ENCODE measurements at regions not wholly inside any gene's neighbourhood (a gene's known extent, or its start where the extent isn't known, plus 50 kb on each side); places are given as distances from the start of the nearest gene placed in this dataset.

DNA sequence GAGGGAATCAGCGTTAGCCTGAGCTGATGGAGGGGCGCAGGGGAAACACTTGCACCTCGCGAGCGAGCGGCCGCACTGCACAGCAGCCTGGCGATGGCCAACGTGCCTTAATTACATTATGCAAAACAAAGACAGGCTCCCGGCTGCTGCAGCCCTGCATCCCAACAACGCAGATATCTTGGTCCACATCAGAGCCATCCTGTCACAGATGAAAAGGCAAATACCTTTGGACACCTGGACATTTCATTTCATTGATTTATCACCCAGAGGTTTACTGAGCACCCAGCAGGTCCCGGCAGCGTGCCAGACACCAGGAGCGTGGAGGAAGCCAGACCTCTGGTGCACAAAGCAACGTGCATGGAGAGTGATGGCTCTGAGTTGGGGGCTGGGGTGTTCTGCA lies 843.0 kb downstream of the TBC1D22A start:
- WGBS, 2 donors = 75 to 81% methylated on average over 15 of the region's 15 CpGs
- Histone ChIP-seq H3K4me3 (no peak overlapping the region), H3K27me3 (no peaks in the 10 kb centered on the region), H3K4me1 (no peaks in the 10 kb centered on the region), H3K27ac (no peak overlapping the region), H3K36me3 (no peaks in the 10 kb centered on the region), H3K9me3 (peaks cover 0 to 18% (median 0%) of the 10 kb centered on the region in 4 donors)
- TF ChIP-seq EP300 (IDR thresholded peaks at IDR 0.05) (no peak), CTCF (IDR thresholded peaks at IDR 0.05) (no peak), POLR2A (IDR thresholded peaks at IDR 0.05) (no peak)
- no peak for DNase-seq (ENCODE audit: low spot score in 2 of 2)

DNA sequence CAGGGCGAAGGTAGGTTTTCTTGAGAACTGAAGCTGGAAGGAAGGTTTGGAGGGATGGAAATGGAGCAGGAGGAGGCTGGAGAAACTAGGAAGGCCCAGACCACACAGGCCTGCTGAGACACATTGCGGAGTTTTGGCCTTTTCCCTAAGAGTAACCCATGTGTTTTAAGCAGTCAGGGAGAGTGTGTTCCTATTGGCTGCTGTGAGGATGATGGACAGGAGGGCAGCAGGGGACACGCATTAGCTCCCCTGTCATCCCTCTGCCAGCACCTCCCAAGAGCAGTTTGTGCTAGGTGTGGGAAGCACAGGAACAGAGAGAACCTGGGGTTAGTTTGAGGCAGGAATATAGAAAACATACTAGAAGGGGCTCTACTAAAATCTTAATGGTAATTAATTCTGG lies 842.1 kb downstream of the TBC1D22A start:
- H3K27me3 ChIP-seq = no peaks in the 10 kb centered on the region
- H3K27ac ChIP-seq = no peak overlapping the region
- DNase-seq (ENCODE audit: low spot score in 2 of 2) = no peak
- H3K4me1 ChIP-seq = no peaks in the 10 kb centered on the region
- WGBS, 2 donors = 75% methylated on average over 3 of the region's 3 CpGs
- peaks cover 0 to 10% (median 0%) of the 10 kb centered on the region in 4 donors for H3K9me3 ChIP-seq
- H3K36me3 ChIP-seq = no peaks in the 10 kb centered on the region
- no peak overlapping the region for H3K4me3 ChIP-seq
- no peak for TF ChIP-seq EP300 (IDR thresholded peaks at IDR 0.05)
- TF ChIP-seq POLR2A (IDR thresholded peaks at IDR 0.05) = no peak
- no peak for TF ChIP-seq CTCF (IDR thresholded peaks at IDR 0.05)

- Histone ChIP-seq H3K4me1 (no peaks in the 10 kb centered on the region), H3K9me3 (peaks cover 0 to 5% (median 0%) of the 10 kb centered on the region in 4 donors), H3K27me3 (no peaks in the 10 kb centered on the region), H3K27ac (no peak overlapping the region), H3K36me3 (no peaks in the 10 kb centered on the region), H3K4me3 (no peak overlapping the region)
- no peak for TF ChIP-seq CTCF (IDR thresholded peaks at IDR 0.05)
- no peak for TF ChIP-seq POLR2A (IDR thresholded peaks at IDR 0.05)
- no peak for TF ChIP-seq EP300 (IDR thresholded peaks at IDR 0.05)
- 94 to 96% methylated on average over 3 of the region's 3 CpGs for WGBS, 2 donors
- DNase-seq (ENCODE audit: low spot score in 2 of 2) = no peak
These were observed 840.3 kb downstream of the TBC1D22A start for GRCh38 chr22:47602732-47603131.

GRCh38 chr22:47601666-47602065 lies 839.2 kb downstream of the TBC1D22A start:
- Histone ChIP-seq H3K36me3 (no peaks in the 10 kb centered on the region), H3K4me3 (no peak overlapping the region), H3K9me3 (peaks cover 0 to 5% (median 0%) of the 10 kb centered on the region in 4 donors), H3K4me1 (no peaks in the 10 kb centered on the region), H3K27ac (no peak overlapping the region), H3K27me3 (no peaks in the 10 kb centered on the region)
- TF ChIP-seq POLR2A (IDR thresholded peaks at IDR 0.05) = no peak
- no peak for DNase-seq (ENCODE audit: low spot score in 2 of 2)
- 73 to 79% methylated on average over 10 of the region's 10 CpGs for WGBS, 2 donors

DNA sequence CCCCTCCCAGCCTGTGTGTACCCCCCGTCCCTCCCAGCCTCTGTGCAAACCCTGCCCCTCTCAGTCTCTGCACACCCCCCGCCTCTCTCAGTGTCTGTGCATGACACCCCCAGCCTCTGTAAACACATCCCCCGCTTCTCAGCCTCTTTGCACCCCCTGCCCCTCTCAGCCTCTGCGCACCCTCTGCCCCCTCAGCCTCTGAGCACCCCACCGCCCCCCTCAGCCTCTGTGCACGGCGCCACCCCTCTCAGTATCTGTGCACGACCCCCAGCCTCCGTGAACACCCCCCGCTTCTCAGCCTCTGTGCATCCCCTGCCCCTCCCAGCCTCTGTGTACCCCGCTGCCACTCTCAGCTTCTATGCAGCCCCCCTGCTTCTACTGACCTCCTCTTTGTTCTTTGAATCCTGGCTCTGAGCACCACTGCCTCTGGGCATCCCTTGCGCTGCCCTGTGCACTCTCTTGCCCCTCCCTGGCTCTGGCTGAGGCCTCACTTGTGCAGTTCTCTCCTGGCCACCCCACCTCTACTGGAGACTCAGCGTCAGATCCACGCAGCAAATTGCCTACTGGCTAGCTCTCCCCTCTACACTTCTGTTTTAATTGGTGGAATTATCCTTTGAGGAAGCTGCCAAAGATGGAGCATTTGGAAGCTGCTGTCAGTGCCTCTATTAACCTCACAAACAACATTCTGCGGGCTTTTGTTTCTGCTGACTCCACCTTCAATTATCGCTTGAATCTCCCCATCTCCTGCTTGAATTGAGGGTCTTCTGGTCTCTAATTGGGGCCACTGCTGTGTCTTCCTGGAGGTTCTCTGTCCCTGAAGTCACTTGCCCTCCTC lies 838.6 kb downstream of the TBC1D22A start:
- Histone ChIP-seq H3K9me3 (peaks cover 0 to 5% (median 0%) of the 10 kb centered on the region in 4 donors), H3K36me3 (no peaks in the 10 kb centered on the region), H3K4me1 (no peaks in the 10 kb centered on the region), H3K27ac (no peak overlapping the region), H3K4me3 (no peak overlapping the region), H3K27me3 (no peaks in the 10 kb centered on the region)
- no peak for TF ChIP-seq CTCF (IDR thresholded peaks at IDR 0.05)
- TF ChIP-seq POLR2A (IDR thresholded peaks at IDR 0.05) = no peak
- no peak for TF ChIP-seq EP300 (IDR thresholded peaks at IDR 0.05)
- DNase-seq (ENCODE audit: low spot score in 2 of 2) = no peak
- 35 to 61% methylated on average over 16 of the region's 16 CpGs for WGBS, 2 donors

Data from tibial nerve (tissue), 4 donors.